ENCODE measurements at regions not wholly inside any gene's neighbourhood (a gene's known extent, or its start where the extent isn't known, plus 50 kb on each side); places are given as distances from the start of the nearest gene placed in this dataset.

GRCh38 chr11:42595876-42596275 lies 715.9 kb upstream of the API5 start:
- DNase-seq (ENCODE audit: low spot score): no peak
- no peaks in the 10 kb centered on the region for H3K4me1 Mint-ChIP-seq (ENCODE audit: unreplicated experiment)
- TF ChIP-seq, protein P1, sequence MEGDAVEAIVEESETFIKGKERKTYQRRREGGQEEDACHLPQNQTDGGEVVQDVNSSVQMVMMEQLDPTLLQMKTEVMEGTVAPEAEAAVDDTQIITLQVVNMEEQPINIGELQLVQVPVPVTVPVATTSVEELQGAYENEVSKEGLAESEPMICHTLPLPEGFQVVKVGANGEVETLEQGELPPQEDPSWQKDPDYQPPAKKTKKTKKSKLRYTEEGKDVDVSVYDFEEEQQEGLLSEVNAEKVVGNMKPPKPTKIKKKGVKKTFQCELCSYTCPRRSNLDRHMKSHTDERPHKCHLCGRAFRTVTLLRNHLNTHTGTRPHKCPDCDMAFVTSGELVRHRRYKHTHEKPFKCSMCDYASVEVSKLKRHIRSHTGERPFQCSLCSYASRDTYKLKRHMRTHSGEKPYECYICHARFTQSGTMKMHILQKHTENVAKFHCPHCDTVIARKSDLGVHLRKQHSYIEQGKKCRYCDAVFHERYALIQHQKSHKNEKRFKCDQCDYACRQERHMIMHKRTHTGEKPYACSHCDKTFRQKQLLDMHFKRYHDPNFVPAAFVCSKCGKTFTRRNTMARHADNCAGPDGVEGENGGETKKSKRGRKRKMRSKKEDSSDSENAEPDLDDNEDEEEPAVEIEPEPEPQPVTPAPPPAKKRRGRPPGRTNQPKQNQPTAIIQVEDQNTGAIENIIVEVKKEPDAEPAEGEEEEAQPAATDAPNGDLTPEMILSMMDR (IDR thresholded peaks at IDR 0.05; ENCODE audit: unreplicated experiment): no peak
- no peak overlapping the region for H3K4me3 Mint-ChIP-seq (ENCODE audit: unreplicated experiment)
- no peaks in the 10 kb centered on the region for H3K27me3 Mint-ChIP-seq (ENCODE audit: unreplicated experiment)
- no peak overlapping the region for H3K27ac Mint-ChIP-seq (ENCODE audit: unreplicated experiment)
- no peaks in the 10 kb centered on the region for H3K36me3 Mint-ChIP-seq (ENCODE audit: low read depth, unreplicated experiment)
- peaks cover 5% of the 10 kb centered on the region for H3K9me3 Mint-ChIP-seq (ENCODE audit: unreplicated experiment)

- Mint-ChIP-seq H3K4me1 (ENCODE audit: unreplicated experiment) (no peaks in the 10 kb centered on the region), H3K4me3 (ENCODE audit: unreplicated experiment) (no peak overlapping the region), H3K9me3 (ENCODE audit: unreplicated experiment) (peaks cover 5% of the 10 kb centered on the region), H3K27ac (ENCODE audit: unreplicated experiment) (no peak overlapping the region), H3K27me3 (ENCODE audit: unreplicated experiment) (no peaks in the 10 kb centered on the region), H3K36me3 (ENCODE audit: low read depth, unreplicated experiment) (no peaks in the 10 kb centered on the region)
- TF ChIP-seq, protein P1 (IDR thresholded peaks at IDR 0.05; ENCODE audit: unreplicated experiment): no peak
- no peak for DNase-seq (ENCODE audit: low spot score)
Observed at GRCh38 chr11:42596576-42597145, 715.1 kb upstream of the API5 start.

DNA sequence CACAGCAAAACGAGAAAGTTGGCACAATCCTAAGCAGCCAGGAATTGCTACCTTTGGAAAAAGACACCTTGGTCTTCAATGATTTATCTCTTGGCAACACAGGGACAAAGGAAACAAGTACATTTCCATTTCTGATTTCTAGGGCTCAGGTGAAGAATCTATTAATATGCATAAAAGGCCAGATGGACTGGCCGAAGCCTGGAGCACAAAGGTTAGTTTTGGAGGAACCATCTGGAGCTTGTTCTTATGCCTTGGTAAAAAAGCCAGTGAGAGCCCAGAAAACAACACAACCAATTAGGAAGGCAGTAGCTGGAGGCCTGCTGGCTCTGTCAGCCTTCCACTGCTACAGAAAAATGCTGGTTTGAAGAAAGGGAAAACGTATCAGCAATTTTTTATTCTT lies 713.5 kb upstream of the API5 start:
- Mint-ChIP-seq H3K9me3 (ENCODE audit: unreplicated experiment) (peaks cover 10% of the 10 kb centered on the region), H3K4me3 (ENCODE audit: unreplicated experiment) (no peak overlapping the region), H3K36me3 (ENCODE audit: low read depth, unreplicated experiment) (no peaks in the 10 kb centered on the region), H3K27ac (ENCODE audit: unreplicated experiment) (no peak overlapping the region), H3K4me1 (ENCODE audit: unreplicated experiment) (no peaks in the 10 kb centered on the region), H3K27me3 (ENCODE audit: unreplicated experiment) (no peaks in the 10 kb centered on the region)
- TF ChIP-seq, protein P1 (IDR thresholded peaks at IDR 0.05; ENCODE audit: unreplicated experiment): no peak
- DNase-seq (ENCODE audit: low spot score): no peak

DNA sequence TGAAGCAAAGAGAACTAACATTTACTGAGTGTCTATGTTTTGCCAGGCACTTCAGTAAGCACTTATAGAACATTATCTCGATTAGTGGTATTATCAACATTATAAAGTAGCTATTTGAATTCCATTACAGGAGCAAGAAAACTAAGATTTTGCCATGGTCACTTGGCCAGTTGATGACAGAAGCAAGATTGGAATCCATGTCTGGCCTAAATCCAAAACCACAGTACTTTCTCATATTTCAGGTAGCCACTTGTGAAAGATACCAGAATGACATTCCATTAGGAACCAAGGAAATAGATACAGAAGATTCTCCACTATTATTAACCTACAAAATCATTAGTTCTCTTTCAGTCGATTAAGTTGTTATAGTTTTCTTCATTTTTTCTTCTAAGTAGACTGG lies 691.0 kb upstream of the API5 start:
- no peaks in the 10 kb centered on the region for H3K27me3 Mint-ChIP-seq (ENCODE audit: unreplicated experiment)
- H3K36me3 Mint-ChIP-seq (ENCODE audit: low read depth, unreplicated experiment): peaks cover 4% of the 10 kb centered on the region
- no peak for DNase-seq (ENCODE audit: low spot score)
- TF ChIP-seq, protein P1 (IDR thresholded peaks at IDR 0.05; ENCODE audit: unreplicated experiment): no peak
- no peaks in the 10 kb centered on the region for H3K4me1 Mint-ChIP-seq (ENCODE audit: unreplicated experiment)
- no peak overlapping the region for H3K27ac Mint-ChIP-seq (ENCODE audit: unreplicated experiment)
- peaks cover 5% of the 10 kb centered on the region for H3K9me3 Mint-ChIP-seq (ENCODE audit: unreplicated experiment)
- H3K4me3 Mint-ChIP-seq (ENCODE audit: unreplicated experiment): no peak overlapping the region

DNA sequence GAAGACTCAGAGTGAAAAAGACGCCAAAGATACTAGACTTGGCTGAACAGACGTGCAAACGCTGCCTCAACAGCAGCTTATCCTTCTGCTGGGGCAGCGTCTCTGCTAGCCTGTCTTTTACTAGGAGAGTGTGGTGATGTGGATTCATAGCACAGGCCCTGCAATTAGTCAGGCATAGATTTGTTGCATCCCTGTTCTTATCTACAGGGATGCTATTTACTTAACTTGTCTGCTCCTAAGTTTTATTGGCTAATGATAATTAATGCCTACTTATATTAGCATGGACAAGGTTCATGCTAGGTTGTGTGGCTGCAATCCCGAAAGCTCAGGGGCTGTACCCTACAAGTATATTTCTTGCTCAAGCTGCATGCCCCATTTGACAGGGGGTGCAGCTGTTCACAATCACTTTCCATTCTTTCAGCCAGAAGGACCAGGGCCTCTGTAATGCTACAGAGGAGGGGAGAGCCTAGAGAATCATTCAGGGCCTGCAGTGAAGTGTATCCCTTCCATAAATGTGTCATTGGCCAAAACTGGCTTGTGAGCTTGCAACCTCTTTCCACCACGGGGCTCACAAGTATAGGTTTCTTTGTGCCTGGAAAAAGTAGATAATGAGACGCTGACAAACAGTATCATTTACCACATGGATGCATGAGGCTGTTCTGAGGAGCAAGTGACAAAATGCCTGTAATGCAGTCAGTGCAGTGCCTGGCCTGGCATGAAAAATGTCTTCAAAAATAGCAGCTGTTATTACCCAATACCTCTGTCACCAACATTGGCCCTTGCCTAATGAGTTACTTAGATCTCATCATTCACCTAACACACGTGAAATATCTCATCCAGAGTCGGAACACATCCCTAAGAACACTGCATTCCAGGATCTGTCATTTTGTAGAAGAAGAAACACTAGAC lies 685.8 kb upstream of the API5 start:
- H3K27me3 Mint-ChIP-seq (ENCODE audit: unreplicated experiment): no peaks in the 10 kb centered on the region
- H3K27ac Mint-ChIP-seq (ENCODE audit: unreplicated experiment): no peak overlapping the region
- H3K36me3 Mint-ChIP-seq (ENCODE audit: low read depth, unreplicated experiment): no peaks in the 10 kb centered on the region
- H3K4me1 Mint-ChIP-seq (ENCODE audit: unreplicated experiment): no peaks in the 10 kb centered on the region
- TF ChIP-seq, protein P1 (IDR thresholded peaks at IDR 0.05; ENCODE audit: unreplicated experiment): no peak
- H3K4me3 Mint-ChIP-seq (ENCODE audit: unreplicated experiment): no peak overlapping the region
- no peaks in the 10 kb centered on the region for H3K9me3 Mint-ChIP-seq (ENCODE audit: unreplicated experiment)
- DNase-seq (ENCODE audit: low spot score): no peak
